GM12873 (cell line): ENCODE measurements at regions not wholly inside any gene's neighbourhood (a gene's known extent, or its start where the extent isn't known, plus 50 kb on each side); places are given as distances from the start of the nearest gene placed in this dataset.

Source experiments
- CTCF ChIP-seq: IDR thresholded peaks from 2 replicates; pipeline ENCODE4 v1.5.1; 2012; ENCODE audit warnings: low read depth, mild to moderate bottlenecking, moderate library complexity, low read length, control low read depth; ENCODE audit not compliant: insufficient read depth; ENCODE audit errors: missing control alignments

DNA sequence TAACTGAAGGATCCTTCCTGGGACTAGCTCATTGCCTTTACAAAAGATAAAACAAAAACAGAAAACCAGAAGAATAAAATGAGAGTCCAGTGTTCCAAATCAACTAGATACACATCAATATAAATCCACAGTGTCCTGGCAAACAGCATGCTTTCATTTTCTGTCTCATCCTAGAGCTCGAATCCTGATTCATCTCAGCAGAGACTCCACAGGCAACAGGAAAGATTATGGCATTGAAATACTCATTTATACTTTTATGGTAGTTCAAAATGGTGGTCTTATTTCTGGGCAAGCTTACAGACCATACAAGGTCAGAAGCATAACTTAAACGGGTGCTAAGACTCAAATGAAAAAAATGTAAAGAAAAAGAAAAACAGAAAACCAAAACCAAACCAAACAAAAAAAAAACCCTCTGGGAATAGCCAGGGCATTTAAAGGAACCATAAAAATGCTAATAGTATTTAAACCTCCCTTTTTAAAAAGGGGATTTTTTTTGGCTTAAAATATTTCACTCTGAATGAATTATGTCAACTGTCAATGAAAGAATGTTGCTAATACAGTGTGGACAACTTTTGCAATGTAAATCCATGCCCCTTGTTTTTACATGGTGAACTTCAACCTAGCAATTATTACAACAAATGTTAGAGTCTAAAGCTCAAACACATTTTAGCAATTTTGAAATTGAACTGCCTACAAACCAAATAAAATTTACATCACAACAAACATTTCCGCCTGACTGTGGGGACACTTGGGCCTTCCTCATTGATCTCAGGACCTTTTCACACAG, 57.9 kb downstream of the GPR101 start:
- no peak for TF ChIP-seq CTCF

- no peak for TF ChIP-seq CTCF
Observed at GRCh38 chrX:136967966-136968365, 65.8 kb downstream of the GPR101 start.

DNA sequence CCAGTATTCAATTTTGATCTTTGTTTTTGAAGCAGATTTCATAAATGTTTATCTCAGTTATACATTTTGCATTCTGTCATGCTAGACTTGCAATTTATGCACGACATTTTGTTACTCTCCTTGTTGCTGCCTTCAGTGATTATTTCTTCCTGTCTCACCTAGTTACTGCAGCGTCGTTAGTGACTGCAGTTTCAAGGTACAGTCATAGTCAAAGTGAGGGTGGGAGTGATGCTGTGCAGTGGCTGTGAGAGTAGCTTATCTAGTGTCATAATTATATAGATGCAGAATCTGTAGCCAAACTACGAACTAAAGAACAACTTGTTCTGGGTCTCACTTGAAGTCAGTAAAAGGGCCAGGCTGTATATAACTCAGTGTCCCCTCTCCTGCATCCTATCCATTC, 69.8 kb downstream of the GPR101 start:
- no peak for TF ChIP-seq CTCF

DNA sequence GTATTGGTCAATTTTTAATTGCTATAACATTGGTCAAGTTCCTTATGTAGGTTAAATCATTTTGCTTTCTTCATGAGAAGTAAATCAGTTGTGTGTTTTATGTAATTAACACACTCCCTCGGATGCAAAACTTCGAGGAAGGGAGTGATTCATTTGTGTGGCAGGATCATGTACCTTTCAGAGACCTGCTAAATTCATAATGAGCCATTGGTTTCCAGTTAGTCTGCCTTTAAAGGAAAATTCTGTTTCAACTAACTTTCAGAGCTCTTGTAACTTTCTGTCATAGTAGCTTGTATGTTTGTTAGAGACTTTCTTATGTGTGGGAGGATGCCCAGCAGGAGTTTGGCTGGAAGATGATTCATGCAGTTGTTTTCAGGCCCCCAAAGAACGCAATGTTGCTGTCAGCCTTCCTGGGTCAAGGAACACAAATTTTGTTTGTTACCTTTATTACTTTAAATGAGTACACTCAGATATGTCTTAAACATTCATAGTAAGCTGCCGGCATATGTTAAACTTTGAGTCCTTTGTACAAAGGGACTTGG, 72.1 kb downstream of the GPR101 start:
- no peak for TF ChIP-seq CTCF

DNA sequence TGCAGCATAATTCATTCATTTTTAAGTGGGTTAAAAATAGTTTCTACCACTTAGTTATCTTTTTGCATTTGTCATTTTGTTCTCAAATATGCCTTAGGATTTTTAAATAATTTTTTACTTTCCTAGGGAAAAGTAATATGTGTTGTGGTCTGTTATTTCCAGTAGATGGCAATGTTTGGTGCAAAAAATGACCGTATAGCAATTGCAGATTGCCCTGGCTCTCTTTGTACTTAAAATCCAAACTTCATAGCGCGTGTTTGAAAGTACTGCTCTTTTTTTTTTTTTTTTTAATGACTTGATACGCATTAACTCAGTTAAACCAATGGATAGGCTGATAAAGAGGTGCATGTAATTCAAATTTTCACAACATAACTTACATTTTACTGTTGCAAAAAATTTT, 74.4 kb upstream of the RBMX start:
- peak; percentile 41 for TF ChIP-seq CTCF

- peak; percentile 77 for TF ChIP-seq CTCF
Observed at GRCh38 chrX:136953867-136954787, 73.6 kb upstream of the RBMX start.

GRCh38 chrX:136950211-136950610, 69.7 kb upstream of the RBMX start:
- TF ChIP-seq CTCF = no peak
